HG02970 (cell line): ENCODE measurements at regions not wholly inside any gene's neighbourhood (a gene's known extent, or its start where the extent isn't known, plus 50 kb on each side); places are given as distances from the start of the nearest gene placed in this dataset.

Experiments
- ATAC-seq: cut with Tn5 transposase; IDR thresholded peaks from one replicate; pipeline ENCODE4 v1.9.1; 2021; ENCODE audit warnings: mild to moderate bottlenecking, moderate library complexity, moderate number of reproducible peaks; ENCODE audit not compliant: unreplicated experiment, low FRiP score

- no peak for ATAC-seq
These were observed 128.5 kb upstream of the CPEB4 start for GRCh38 chr5:173759691-173760090.

DNA sequence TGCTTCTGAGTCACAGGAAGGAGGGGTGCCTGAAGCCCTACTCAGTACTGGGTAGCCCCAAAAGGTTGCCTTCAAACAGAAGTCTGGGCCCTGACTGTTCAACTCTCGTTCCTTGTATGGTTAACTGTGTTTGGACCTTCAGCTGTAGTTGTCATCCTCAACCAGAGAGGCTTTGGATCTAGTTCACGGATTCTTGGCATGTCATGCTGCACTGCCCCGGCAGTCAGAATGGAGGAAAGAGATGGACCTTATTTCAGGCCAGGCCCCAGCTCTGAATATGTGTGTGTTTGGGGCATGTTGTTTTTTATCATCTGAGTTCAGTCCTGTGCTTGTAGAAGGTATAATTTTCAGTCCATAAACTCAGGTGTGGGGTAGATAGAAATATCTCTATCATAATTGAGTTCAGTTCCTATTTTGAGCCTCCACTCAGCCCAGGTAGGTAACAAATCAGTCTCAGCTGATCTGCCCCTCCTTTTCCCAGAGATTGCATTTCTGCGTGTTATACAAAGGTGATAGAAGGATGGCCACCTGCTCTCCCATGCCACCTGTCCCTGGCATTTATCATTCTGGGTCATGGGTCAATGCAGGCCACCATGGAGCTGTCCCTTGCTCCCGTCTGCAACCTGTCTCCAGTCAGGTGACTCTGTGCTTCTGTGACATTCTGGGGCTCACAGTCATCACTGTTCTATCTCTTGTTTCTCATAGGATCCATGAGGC lies 127.5 kb upstream of the CPEB4 start:
- ATAC-seq = no peak

DNA sequence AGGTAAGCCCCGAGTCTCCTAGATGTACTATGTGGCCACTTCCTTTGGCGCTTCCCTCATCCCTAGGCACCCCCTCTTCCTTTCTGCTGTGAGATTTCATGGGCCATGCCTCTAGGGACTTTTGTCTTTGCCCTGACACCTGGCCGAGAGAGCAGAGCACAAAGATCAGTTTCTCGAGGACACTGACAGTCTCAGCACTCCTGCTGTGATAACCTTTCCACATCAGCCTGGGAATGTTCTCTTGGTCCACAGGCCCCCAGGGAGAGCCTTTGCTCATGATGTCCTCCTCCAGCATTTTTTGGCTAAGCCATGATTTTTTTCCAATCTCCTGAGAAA lies 127.0 kb upstream of the CPEB4 start:
- no peak for ATAC-seq

DNA sequence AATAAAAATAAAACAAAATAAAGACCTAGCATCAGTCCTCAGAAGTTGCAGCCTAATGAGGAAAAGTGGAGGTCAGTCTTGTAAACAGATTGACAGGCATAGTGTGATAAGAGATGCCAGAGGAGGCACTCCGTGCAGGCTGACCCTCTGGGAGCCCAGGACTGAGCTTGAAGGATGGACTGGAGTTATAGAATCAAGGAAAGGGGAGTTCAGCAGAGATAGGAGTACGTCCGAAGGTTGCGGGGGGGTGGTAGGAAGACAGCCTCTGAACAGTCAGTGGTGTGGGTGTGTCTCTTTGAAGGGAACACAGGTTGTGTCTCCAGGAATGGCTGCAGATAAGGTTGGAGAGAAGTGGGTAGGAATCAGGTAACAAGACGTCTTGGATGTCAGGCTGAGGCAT lies 126.1 kb upstream of the CPEB4 start:
- no peak for ATAC-seq

GRCh38 chr5:173762930-173763329 lies 125.2 kb upstream of the CPEB4 start:
- no peak for ATAC-seq

GRCh38 chr5:173763410-173763809 lies 124.7 kb upstream of the CPEB4 start:
- ATAC-seq = no peak

DNA sequence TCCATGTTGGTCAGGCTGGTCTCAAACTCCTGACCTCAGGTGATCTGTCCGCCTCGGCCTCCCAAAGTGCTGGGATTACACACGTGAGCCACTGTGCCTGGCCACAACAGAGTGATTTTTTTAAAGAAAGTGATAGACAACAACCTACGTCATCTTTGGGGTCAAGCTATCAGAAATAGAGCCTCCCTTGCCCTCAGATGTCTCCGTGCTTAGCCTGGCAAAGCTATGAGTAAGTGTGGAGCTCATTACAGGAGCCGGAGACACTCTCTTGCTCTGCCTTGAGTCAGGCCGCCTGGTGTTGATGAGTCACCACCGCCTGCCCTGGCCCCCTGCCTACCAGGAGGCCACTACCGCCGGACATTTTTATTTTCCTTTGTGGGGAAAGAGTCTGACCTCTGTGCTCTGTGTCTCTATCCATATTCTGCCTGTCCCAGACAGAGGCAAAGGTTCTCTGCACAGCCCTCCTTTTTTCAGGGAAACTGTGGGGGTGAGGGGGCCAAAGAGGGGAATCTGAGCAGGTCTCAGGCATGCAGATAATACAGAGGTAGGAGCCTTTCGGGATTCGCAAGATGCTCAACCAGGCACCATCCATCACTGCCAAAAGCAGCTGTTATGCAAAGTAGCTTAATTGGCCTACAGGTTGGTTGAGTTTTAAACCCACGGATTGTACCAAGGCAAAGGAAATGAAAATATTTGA lies 123.7 kb upstream of the CPEB4 start:
- ATAC-seq = no peak

DNA sequence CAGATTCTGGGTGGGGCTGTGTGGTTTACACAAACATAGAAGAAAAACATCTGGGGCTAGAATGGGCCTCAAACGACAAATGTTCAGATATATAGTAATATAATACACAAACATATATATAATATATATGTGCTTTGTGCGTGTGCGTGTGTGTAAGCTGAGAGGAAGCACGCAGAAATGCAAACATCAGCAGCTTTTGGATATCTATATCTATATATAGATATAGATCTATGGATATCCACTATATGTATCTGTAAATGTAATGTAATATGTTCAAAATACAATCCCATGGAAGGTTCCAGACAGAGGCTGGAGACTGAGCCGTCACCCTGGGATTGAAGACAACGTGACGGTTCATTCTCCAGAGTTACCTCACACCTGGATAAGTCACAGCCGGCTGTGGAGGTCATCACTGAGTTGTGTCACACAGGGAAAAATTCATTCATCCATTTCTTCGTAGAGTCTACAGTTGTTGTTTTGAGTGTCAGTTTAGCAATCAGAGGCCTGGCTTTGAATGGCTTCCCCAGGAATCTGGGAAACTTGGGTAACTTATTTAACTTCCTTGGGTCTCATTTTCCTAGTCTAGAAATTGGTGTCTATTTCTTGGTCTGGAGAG lies 123.0 kb upstream of the CPEB4 start:
- ATAC-seq = no peak

DNA sequence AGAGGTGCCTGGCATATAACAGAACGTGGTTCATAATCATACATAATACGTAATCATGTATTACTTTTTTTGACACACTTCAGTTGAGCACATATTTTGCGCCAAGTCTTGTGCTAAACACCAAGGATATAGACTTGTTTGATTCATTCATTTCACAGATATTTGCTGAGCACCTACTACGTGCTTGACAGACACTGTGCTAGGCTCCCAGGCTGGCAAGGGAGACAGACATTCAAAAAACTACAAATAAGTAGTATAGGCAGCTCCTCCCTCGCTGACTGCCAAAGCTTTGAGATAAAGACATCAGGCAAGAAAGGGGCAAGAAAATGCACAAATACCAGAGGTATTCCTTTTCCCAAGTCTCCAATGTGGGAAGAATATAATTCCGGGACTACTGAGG lies 122.5 kb upstream of the CPEB4 start:
- no peak for ATAC-seq

- no peak for ATAC-seq
These were observed 120.4 kb upstream of the CPEB4 start for GRCh38 chr5:173767574-173768266.

- no peak for ATAC-seq
These were observed 119.8 kb upstream of the CPEB4 start for GRCh38 chr5:173768267-173768806.

GRCh38 chr5:173768891-173769290 lies 119.3 kb upstream of the CPEB4 start:
- no peak for ATAC-seq

- no peak for ATAC-seq
These were observed 117.5 kb upstream of the CPEB4 start for GRCh38 chr5:173770637-173771036.

- no peak for ATAC-seq
These were observed 116.9 kb upstream of the CPEB4 start for GRCh38 chr5:173771121-173771724.

DNA sequence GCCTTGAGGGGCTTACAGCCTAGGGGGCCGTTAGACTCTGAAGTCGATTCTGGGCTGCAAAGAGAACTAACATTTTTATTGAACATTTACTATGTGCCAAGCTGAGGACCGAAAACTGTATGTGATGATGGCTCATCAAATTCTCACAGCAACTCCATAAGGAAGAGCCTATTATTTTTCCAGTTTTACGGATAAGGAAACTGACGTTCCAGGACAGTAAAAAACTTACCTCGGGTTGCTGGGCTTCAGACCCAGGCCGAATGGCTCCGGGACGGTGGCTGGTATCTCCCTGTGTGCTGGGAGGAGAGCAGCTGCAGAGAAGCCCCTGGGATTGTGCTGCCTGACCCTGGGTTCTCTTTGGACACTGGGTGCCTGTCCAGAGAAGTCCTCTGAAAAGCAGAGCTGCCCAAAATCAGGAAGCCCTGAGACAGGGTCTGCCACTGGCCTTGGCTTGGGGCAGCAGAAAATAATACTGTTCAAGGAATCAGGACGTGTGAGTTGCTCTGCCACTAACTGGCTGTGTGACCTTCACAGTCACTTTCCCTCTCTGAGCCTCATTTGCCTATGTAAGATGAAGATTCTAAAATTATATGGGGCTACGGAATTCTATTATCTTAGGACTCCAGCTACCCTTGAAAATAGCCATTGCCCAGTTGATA lies 116.3 kb upstream of the CPEB4 start:
- ATAC-seq = no peak

GRCh38 chr5:173772384-173773059 lies 115.6 kb upstream of the CPEB4 start:
- ATAC-seq = no peak

GRCh38 chr5:173774271-173774761 lies 113.8 kb upstream of the CPEB4 start:
- no peak for ATAC-seq

DNA sequence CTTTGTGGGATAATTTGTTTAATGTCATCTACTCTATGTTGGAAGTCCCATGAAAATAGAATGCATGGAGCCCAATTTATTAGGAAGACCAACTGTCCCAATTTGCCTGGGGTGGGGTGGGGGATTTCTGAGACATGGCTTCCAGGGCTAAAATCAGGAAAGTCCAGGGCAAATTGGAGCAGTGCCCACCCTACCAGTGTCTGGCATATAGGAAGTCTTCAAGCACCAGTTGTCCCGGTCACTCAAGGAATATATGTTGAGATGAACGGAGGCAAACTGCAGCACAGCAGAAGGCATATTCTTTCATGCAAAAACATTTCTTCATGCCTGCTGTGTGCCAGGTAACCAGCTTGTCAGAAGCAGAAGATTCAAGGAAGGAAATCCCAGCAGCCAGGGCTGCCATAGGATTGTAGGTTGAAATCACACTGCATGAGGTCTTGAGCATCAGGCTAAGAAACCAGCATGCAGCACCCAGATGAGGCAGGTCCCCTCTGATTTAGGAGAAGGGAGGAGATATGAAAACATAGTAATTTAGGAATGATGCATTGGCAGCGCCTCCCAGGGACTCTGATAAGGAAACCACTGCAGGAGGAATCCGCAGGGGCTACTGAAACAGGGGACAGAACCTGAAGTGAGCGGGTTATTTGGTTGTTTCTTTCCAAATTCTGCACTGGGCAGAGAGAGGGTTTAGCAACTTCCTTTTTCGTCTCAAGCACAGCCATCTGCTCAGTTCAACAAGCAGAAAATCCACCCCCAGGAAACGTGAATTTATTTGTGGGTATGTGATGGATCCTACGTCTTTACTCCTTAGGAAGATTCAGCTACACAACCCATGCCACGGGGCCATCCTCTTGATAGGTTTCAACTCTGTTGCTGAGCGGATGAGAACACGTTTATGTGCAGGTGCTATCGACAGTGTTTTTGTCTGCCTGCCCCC lies 112.6 kb upstream of the CPEB4 start:
- no peak for ATAC-seq
